ENCODE measurements at regions not wholly inside any gene's neighbourhood (a gene's known extent, or its start where the extent isn't known, plus 50 kb on each side); places are given as distances from the start of the nearest gene placed in this dataset.

GRCh38 chr6:141035312-141036200 lies 1097.2 kb upstream of the GJE1 start:
- Histone ChIP-seq H3K27me3 (ENCODE audit: control insufficient read depth, insufficient read depth, low read length) (no peaks in the 10 kb centered on the region), H3K9ac (ENCODE audit: low read length) (no peak overlapping the region), H3K4me3 (ENCODE audit: low read depth, low read length) (no peak overlapping the region), H3K9me3 (ENCODE audit: control insufficient read depth, insufficient read depth, low read depth, low read length) (0 out of 2 replicates have a peak, but pooled peaks cover 6% of the 10 kb centered on the region), H3K36me3 (ENCODE audit: control insufficient read depth, insufficient read depth, low read length) (no peaks in the 10 kb centered on the region; the same call in 1 of the 2 replicates), H3K27ac (ENCODE audit: low read depth, low read length) (no peak overlapping the region), H3K4me1 (ENCODE audit: control insufficient read depth, insufficient read depth, low read length) (no peaks in the 10 kb centered on the region)

- H3K4me3 ChIP-seq (ENCODE audit: low read depth, low read length), result no peak overlapping the region
Measured at GRCh38 chr6:141033101-141033500, 1099.6 kb upstream of the GJE1 start.

GRCh38 chr6:141029908-141030307 lies 1102.8 kb upstream of the GJE1 start:
- no peaks in the 10 kb centered on the region for H3K4me1 ChIP-seq (ENCODE audit: control insufficient read depth, insufficient read depth, low read length)
- no peaks in the 10 kb centered on the region for H3K27me3 ChIP-seq (ENCODE audit: control insufficient read depth, insufficient read depth, low read length)
- H3K9me3 ChIP-seq (ENCODE audit: control insufficient read depth, insufficient read depth, low read depth, low read length), result no peaks in the 10 kb centered on the region
- H3K36me3 ChIP-seq (ENCODE audit: control insufficient read depth, insufficient read depth, low read length), result no peaks in the 10 kb centered on the region
- no peak overlapping the region for H3K27ac ChIP-seq (ENCODE audit: low read depth, low read length)
- no peak overlapping the region for H3K4me3 ChIP-seq (ENCODE audit: low read depth, low read length)
- H3K9ac ChIP-seq (ENCODE audit: low read length), result no peak overlapping the region

More at GRCh38 chr6:141033101-141033500, 1099.6 kb upstream of the GJE1 start:
- Histone ChIP-seq H3K9me3 (ENCODE audit: control insufficient read depth, insufficient read depth, low read depth, low read length) (no peaks in the 10 kb centered on the region), H3K36me3 (ENCODE audit: control insufficient read depth, insufficient read depth, low read length) (no peaks in the 10 kb centered on the region), H3K27ac (ENCODE audit: low read depth, low read length) (no peak overlapping the region), H3K4me1 (ENCODE audit: control insufficient read depth, insufficient read depth, low read length) (no peaks in the 10 kb centered on the region), H3K27me3 (ENCODE audit: control insufficient read depth, insufficient read depth, low read length) (no peaks in the 10 kb centered on the region), H3K9ac (ENCODE audit: low read length) (no peak overlapping the region)

GRCh38 chr6:141028791-141029280 lies 1103.9 kb upstream of the GJE1 start:
- no peaks in the 10 kb centered on the region for H3K4me1 ChIP-seq (ENCODE audit: control insufficient read depth, insufficient read depth, low read length)
- H3K9ac ChIP-seq (ENCODE audit: low read length), result no peak overlapping the region
- H3K27ac ChIP-seq (ENCODE audit: low read depth, low read length), result no peak overlapping the region
- H3K9me3 ChIP-seq (ENCODE audit: control insufficient read depth, insufficient read depth, low read depth, low read length), result no peaks in the 10 kb centered on the region
- H3K4me3 ChIP-seq (ENCODE audit: low read depth, low read length), result no peak overlapping the region
- H3K27me3 ChIP-seq (ENCODE audit: control insufficient read depth, insufficient read depth, low read length), result no peaks in the 10 kb centered on the region
- no peaks in the 10 kb centered on the region for H3K36me3 ChIP-seq (ENCODE audit: control insufficient read depth, insufficient read depth, low read length)

GRCh38 chr6:141026504-141026903 lies 1106.2 kb upstream of the GJE1 start:
- no peaks in the 10 kb centered on the region for H3K36me3 ChIP-seq (ENCODE audit: control insufficient read depth, insufficient read depth, low read length)
- H3K27me3 ChIP-seq (ENCODE audit: control insufficient read depth, insufficient read depth, low read length), result no peaks in the 10 kb centered on the region
- no peaks in the 10 kb centered on the region for H3K4me1 ChIP-seq (ENCODE audit: control insufficient read depth, insufficient read depth, low read length)
- H3K27ac ChIP-seq (ENCODE audit: low read depth, low read length), result no peak overlapping the region
- H3K9me3 ChIP-seq (ENCODE audit: control insufficient read depth, insufficient read depth, low read depth, low read length), result no peaks in the 10 kb centered on the region
- H3K9ac ChIP-seq (ENCODE audit: low read length), result no peak overlapping the region
- no peak overlapping the region for H3K4me3 ChIP-seq (ENCODE audit: low read depth, low read length)

GRCh38 chr6:141024526-141024925 lies 1108.2 kb upstream of the GJE1 start:
- Histone ChIP-seq H3K9me3 (ENCODE audit: control insufficient read depth, insufficient read depth, low read depth, low read length) (no peaks in the 10 kb centered on the region), H3K27me3 (ENCODE audit: control insufficient read depth, insufficient read depth, low read length) (no peaks in the 10 kb centered on the region), H3K4me3 (ENCODE audit: low read depth, low read length) (no peak overlapping the region), H3K9ac (ENCODE audit: low read length) (no peak overlapping the region), H3K27ac (ENCODE audit: low read depth, low read length) (no peak overlapping the region), H3K36me3 (ENCODE audit: control insufficient read depth, insufficient read depth, low read length) (no peaks in the 10 kb centered on the region), H3K4me1 (ENCODE audit: control insufficient read depth, insufficient read depth, low read length) (no peaks in the 10 kb centered on the region)

- Histone ChIP-seq H3K4me3 (ENCODE audit: low read depth, low read length) (no peak overlapping the region), H3K36me3 (ENCODE audit: control insufficient read depth, insufficient read depth, low read length) (no peaks in the 10 kb centered on the region), H3K27ac (ENCODE audit: low read depth, low read length) (no peak overlapping the region), H3K9ac (ENCODE audit: low read length) (no peak overlapping the region), H3K27me3 (ENCODE audit: control insufficient read depth, insufficient read depth, low read length) (no peaks in the 10 kb centered on the region), H3K4me1 (ENCODE audit: control insufficient read depth, insufficient read depth, low read length) (no peaks in the 10 kb centered on the region), H3K9me3 (ENCODE audit: control insufficient read depth, insufficient read depth, low read depth, low read length) (no peaks in the 10 kb centered on the region)
Measured at GRCh38 chr6:141017941-141018340, 1114.8 kb upstream of the GJE1 start.

- H3K4me1 ChIP-seq (ENCODE audit: control insufficient read depth, insufficient read depth, low read length), result no peaks in the 10 kb centered on the region
- no peak overlapping the region for H3K9ac ChIP-seq (ENCODE audit: low read length)
- no peaks in the 10 kb centered on the region for H3K36me3 ChIP-seq (ENCODE audit: control insufficient read depth, insufficient read depth, low read length)
- H3K27me3 ChIP-seq (ENCODE audit: control insufficient read depth, insufficient read depth, low read length), result no peaks in the 10 kb centered on the region
- H3K4me3 ChIP-seq (ENCODE audit: low read depth, low read length), result no peak overlapping the region
- no peak overlapping the region for H3K27ac ChIP-seq (ENCODE audit: low read depth, low read length)
- H3K9me3 ChIP-seq (ENCODE audit: control insufficient read depth, insufficient read depth, low read depth, low read length), result no peaks in the 10 kb centered on the region
Measured at GRCh38 chr6:141000917-141001316, 1131.8 kb upstream of the GJE1 start.

GRCh38 chr6:140993515-140993914 lies 1139.2 kb upstream of the GJE1 start:
- H3K9ac ChIP-seq (ENCODE audit: low read length), result no peak overlapping the region
- H3K9me3 ChIP-seq (ENCODE audit: control insufficient read depth, insufficient read depth, low read depth, low read length), result 0 out of 2 replicates have a peak, but pooled peaks cover 2% of the 10 kb centered on the region
- no peaks in the 10 kb centered on the region for H3K36me3 ChIP-seq (ENCODE audit: control insufficient read depth, insufficient read depth, low read length)
- no peaks in the 10 kb centered on the region for H3K27me3 ChIP-seq (ENCODE audit: control insufficient read depth, insufficient read depth, low read length)
- H3K4me3 ChIP-seq (ENCODE audit: low read depth, low read length), result no peak overlapping the region
- no peak overlapping the region for H3K27ac ChIP-seq (ENCODE audit: low read depth, low read length)
- no peaks in the 10 kb centered on the region for H3K4me1 ChIP-seq (ENCODE audit: control insufficient read depth, insufficient read depth, low read length)

GRCh38 chr6:140992678-140993077 lies 1140.0 kb upstream of the GJE1 start:
- H3K27me3 ChIP-seq (ENCODE audit: control insufficient read depth, insufficient read depth, low read length), result no peaks in the 10 kb centered on the region
- no peaks in the 10 kb centered on the region for H3K4me1 ChIP-seq (ENCODE audit: control insufficient read depth, insufficient read depth, low read length)
- no peaks in the 10 kb centered on the region for H3K36me3 ChIP-seq (ENCODE audit: control insufficient read depth, insufficient read depth, low read length)
- no peak overlapping the region for H3K9ac ChIP-seq (ENCODE audit: low read length)
- 0 out of 2 replicates have a peak, but pooled peaks cover 2% of the 10 kb centered on the region for H3K9me3 ChIP-seq (ENCODE audit: control insufficient read depth, insufficient read depth, low read depth, low read length)
- H3K27ac ChIP-seq (ENCODE audit: low read depth, low read length), result no peak overlapping the region
- H3K4me3 ChIP-seq (ENCODE audit: low read depth, low read length), result no peak overlapping the region

GRCh38 chr6:140988780-140989179 lies 1143.9 kb upstream of the GJE1 start:
- Histone ChIP-seq H3K27ac (ENCODE audit: low read depth, low read length) (no peak overlapping the region), H3K4me3 (ENCODE audit: low read depth, low read length) (no peak overlapping the region), H3K27me3 (ENCODE audit: control insufficient read depth, insufficient read depth, low read length) (no peaks in the 10 kb centered on the region), H3K4me1 (ENCODE audit: control insufficient read depth, insufficient read depth, low read length) (no peaks in the 10 kb centered on the region), H3K36me3 (ENCODE audit: control insufficient read depth, insufficient read depth, low read length) (no peaks in the 10 kb centered on the region), H3K9ac (ENCODE audit: low read length) (no peak overlapping the region), H3K9me3 (ENCODE audit: control insufficient read depth, insufficient read depth, low read depth, low read length) (0 out of 2 replicates have a peak, but pooled peaks cover 2% of the 10 kb centered on the region)
